ENCODE measurements at regions not wholly inside any gene's neighbourhood (a gene's known extent, or its start where the extent isn't known, plus 50 kb on each side); places are given as distances from the start of the nearest gene placed in this dataset.
A peak's percentile ranks its signal among the peaks of the same experiment; 100 is the strongest.

- no peak for TF ChIP-seq PRDM15 (CRISPR knock-in tag; IDR thresholded peaks at IDR 0.05)
- TF ChIP-seq PTBP1 (IDR thresholded peaks at IDR 0.05; ENCODE audit: low read depth, low read length, poor library complexity, severe bottlenecking), result no peak
- TF ChIP-seq ZMYM3 (CRISPR knock-in tag; IDR thresholded peaks at IDR 0.05), result no peak
- no peak for TF ChIP-seq CCAR2 (optimal IDR thresholded peaks at IDR 0.05; ENCODE audit: low read depth, low read length)
- TF ChIP-seq CTCF (CRISPR knock-in tag; IDR thresholded peaks at IDR 0.05), result no peak
- TF ChIP-seq E2F1 (CRISPR knock-in tag; IDR thresholded peaks at IDR 0.05), result no peak
- TF ChIP-seq NFE2L2 (IDR thresholded peaks at IDR 0.05; ENCODE audit: low read length), result no peak
- TF ChIP-seq POLR2A (IDR thresholded peaks at IDR 0.05; ENCODE audit: insufficient read depth in 1 of 2, low read depth in 2 of 2, low read length in 2 of 2), result no peak
- TF ChIP-seq ZNF136 (CRISPR knock-in tag; IDR thresholded peaks at IDR 0.05; ENCODE audit: low read depth), result no peak
- no peak for TF ChIP-seq BHLHE40 (IDR thresholded peaks at IDR 0.05; ENCODE audit: low read length)
- no peak for TF ChIP-seq GFI1 (CRISPR knock-in tag; IDR thresholded peaks at IDR 0.05; ENCODE audit: borderline replicate concordance)
- TF ChIP-seq E2F2 (CRISPR knock-in tag; IDR thresholded peaks at IDR 0.05; ENCODE audit: borderline replicate concordance), result no peak
- TF ChIP-seq ZNF644 (CRISPR knock-in tag; IDR thresholded peaks at IDR 0.05; ENCODE audit: low read depth), result peak; percentile 23; the same call in 1 of the 2 replicates
- TF ChIP-seq SOX5 (CRISPR knock-in tag; IDR thresholded peaks at IDR 0.05; ENCODE audit: borderline replicate concordance), result peak; percentile 41; the same call in 1 of the 2 replicates
- TF ChIP-seq SRSF4 (IDR thresholded peaks at IDR 0.05; ENCODE audit: low read depth, low read length, poor library complexity, severe bottlenecking), result no peak
- no peak for TF ChIP-seq ZNF674 (CRISPR knock-in tag; IDR thresholded peaks at IDR 0.05; ENCODE audit: low read depth)
- TF ChIP-seq SOX13 (IDR thresholded peaks at IDR 0.05), result no peak
- TF ChIP-seq SOX13 (CRISPR knock-in tag; conservative IDR thresholded peaks at IDR 0.05 in 1 of 2, IDR thresholded peaks at IDR 0.05 in 1 of 2), result peak in 1 of 2 experiments; percentile 75; a peak in 2 of 4 replicates
- TF ChIP-seq ZNF230 (CRISPR knock-in tag; IDR thresholded peaks at IDR 0.05), result no peak
- TF ChIP-seq ZNF496 (CRISPR knock-in tag; IDR thresholded peaks at IDR 0.05; ENCODE audit: insufficient replicate concordance), result no peak
- TF ChIP-seq FOXC1 (CRISPR knock-in tag; IDR thresholded peaks at IDR 0.05; ENCODE audit: borderline replicate concordance), result no peak
- no peak for TF ChIP-seq ZNF264 (CRISPR knock-in tag; IDR thresholded peaks at IDR 0.05)
- no peak for TF ChIP-seq SOX6 (IDR thresholded peaks at IDR 0.05)
- TF ChIP-seq SOX6 (CRISPR knock-in tag; IDR thresholded peaks at IDR 0.05), result peak; percentile 30; the same call in 1 of the 2 replicates
- no peak for TF ChIP-seq MIER2 (CRISPR knock-in tag; IDR thresholded peaks at IDR 0.05)
- no peak for TF ChIP-seq ZNF619 (CRISPR knock-in tag; IDR thresholded peaks at IDR 0.05)
These were observed 53.0 kb upstream of the RALY start (continued) for GRCh38 chr20:33940666-33941065.
